Spleen (tissue), 7 donors: ENCODE measurements at regions not wholly inside any gene's neighbourhood (a gene's known extent, or its start where the extent isn't known, plus 50 kb on each side); places are given as distances from the start of the nearest gene placed in this dataset.

ENCODE experiments used
- POLR2A ChIP-seq, 3 donors: fragments of 450-650 bp; IDR thresholded peaks; one replicate each; pipeline ENCODE4 v1.5.1; 2017; ENCODE audit warnings: antibody characterized with exemption in 3 of 3, mild to moderate bottlenecking in 1 of 3
- POLR2AphosphoS5 ChIP-seq, 3 donors: sonication (generic); formaldehyde crosslinking; IDR thresholded peaks; one replicate each; pipeline ENCODE4 v1.5.1; 2017; ENCODE audit warnings: antibody characterized with exemption in 3 of 3
- TF ChIP-seq, protein P1 (sequence below), 11 experiments: fragments of 200-600 bp in 7 of 11; fragments of 450-650 bp in 4 of 11; sonication (generic) in 4 of 11; IDR thresholded peaks in 8 of 11; conservative IDR thresholded peaks in 3 of 11; 1 replicate in 7 of 11; 2 replicates in 4 of 11; pipeline versions ENCODE4 v1.4.0 to v1.8.0; 2016 to 2021; ENCODE audit warnings: antibody characterized with exemption in 11 of 11, inconsistent platforms in 4 of 11, mild to moderate bottlenecking in 1 of 11
- donor health status: DM: no; HTN: no; CAD: no; lungs with moderate emphysema.
- donor health status: DM: no; HTN: no; CAD: no.
- donor health status: DM: no; HTN: no; CAD: no.

DNA sequence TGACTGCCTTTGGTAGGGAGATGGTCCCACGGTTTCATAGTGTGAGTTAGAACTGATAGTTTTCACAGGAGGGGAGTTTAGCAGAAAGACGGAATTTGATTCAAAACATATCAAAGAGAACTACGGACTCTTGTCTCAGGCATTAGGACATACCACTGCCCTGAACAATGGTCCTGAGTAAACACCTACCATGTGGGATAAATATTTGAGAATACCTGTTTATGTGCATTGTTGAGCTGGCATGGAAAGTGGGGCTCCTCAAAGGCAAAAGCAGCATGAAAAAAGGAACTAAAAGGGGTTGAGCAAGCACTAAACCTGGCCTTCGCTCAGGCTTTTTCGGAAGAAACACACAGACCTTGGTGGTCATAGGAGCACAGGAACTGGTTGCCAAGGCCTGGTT lies 144.4 kb downstream of the ZNF621 start:
- TF ChIP-seq POLR2AphosphoS5 (IDR thresholded peaks at IDR 0.05) (no peak), POLR2A (IDR thresholded peaks at IDR 0.05) (no peak)
- TF ChIP-seq, protein P1, sequence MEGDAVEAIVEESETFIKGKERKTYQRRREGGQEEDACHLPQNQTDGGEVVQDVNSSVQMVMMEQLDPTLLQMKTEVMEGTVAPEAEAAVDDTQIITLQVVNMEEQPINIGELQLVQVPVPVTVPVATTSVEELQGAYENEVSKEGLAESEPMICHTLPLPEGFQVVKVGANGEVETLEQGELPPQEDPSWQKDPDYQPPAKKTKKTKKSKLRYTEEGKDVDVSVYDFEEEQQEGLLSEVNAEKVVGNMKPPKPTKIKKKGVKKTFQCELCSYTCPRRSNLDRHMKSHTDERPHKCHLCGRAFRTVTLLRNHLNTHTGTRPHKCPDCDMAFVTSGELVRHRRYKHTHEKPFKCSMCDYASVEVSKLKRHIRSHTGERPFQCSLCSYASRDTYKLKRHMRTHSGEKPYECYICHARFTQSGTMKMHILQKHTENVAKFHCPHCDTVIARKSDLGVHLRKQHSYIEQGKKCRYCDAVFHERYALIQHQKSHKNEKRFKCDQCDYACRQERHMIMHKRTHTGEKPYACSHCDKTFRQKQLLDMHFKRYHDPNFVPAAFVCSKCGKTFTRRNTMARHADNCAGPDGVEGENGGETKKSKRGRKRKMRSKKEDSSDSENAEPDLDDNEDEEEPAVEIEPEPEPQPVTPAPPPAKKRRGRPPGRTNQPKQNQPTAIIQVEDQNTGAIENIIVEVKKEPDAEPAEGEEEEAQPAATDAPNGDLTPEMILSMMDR (IDR thresholded peaks at IDR 0.05 in 8 of 11, conservative IDR thresholded peaks at IDR 0.05 in 3 of 11): no peak
